ENCODE measurements at regions not wholly inside any gene's neighbourhood (a gene's known extent, or its start where the extent isn't known, plus 50 kb on each side); places are given as distances from the start of the nearest gene placed in this dataset.

DNA sequence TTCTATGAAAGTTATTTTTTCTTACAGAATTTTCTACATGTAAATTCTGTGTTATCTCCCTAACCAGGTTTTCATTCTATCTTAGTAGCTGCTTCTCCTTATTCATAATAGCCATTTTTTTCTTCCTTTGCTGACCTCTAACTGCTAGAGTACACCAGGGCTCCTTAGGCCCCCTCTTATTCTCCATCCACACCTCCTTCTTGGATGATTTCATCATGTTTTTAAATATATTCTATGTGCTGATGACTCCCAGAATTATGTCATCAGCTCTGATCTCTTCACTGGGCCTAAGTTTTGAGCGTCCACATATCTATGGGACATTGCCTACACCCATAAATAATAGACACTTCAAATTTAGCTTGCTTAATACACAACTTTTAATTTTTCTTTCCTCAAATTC is 721.5 kb downstream of the SLC16A7 start:
- Histone ChIP-seq H3K36me3 (no peaks in the 10 kb centered on the region), H3K27ac (no peak overlapping the region), H3K4me3 (no peak overlapping the region), H3K4me1 (no peaks in the 10 kb centered on the region), H3K9me3 (no peaks in the 10 kb centered on the region), H3K27me3 (no peaks in the 10 kb centered on the region)
- 80 to 81% methylated on average over 1 of the region's 1 CpG for WGBS, 2 donors
- DNase-seq: no peak
- intact Hi-C loops (cut with DNase I): no loop called here
- TF ChIP-seq CTCF (IDR thresholded peaks at IDR 0.05) (no peak), POLR2A (IDR thresholded peaks at IDR 0.05) (no peak)

DNA sequence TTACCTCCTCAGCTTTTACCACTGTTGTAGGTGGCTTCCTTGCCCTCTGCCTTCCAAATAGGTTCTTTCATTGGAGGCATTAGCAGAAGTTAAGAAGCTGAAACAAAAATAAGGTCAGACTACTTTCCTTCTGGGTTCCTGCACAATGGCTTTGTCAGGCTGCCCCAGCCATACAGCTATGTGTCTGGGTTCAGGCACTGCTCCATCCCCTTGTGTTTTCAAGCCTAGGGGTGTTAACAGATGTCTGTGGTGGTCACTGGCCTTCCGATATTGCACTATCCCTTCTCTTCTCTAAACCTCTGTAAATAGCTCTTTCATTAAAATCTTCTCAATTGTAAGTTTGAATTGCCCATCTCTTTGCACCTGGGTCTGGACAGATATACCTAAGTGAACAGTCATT is 728.9 kb downstream of the SLC16A7 start:
- no peaks in the 10 kb centered on the region for H3K9me3 ChIP-seq
- no peaks in the 10 kb centered on the region for H3K4me1 ChIP-seq
- intact Hi-C loops (cut with DNase I): no loop called here
- no peaks in the 10 kb centered on the region for H3K36me3 ChIP-seq
- no peak overlapping the region for H3K27ac ChIP-seq
- H3K4me3 ChIP-seq: no peak overlapping the region
- TF ChIP-seq POLR2A (IDR thresholded peaks at IDR 0.05) (no peak), CTCF (IDR thresholded peaks at IDR 0.05) (no peak)
- 93 to 100% methylated on average over 1 of the region's 1 CpG for WGBS, 2 donors
- no peak for DNase-seq
- H3K27me3 ChIP-seq: no peaks in the 10 kb centered on the region

GRCh38 chr12:60333461-60333860 is 737.6 kb downstream of the SLC16A7 start:
- no peaks in the 10 kb centered on the region for H3K27me3 ChIP-seq
- intact Hi-C loops (cut with DNase I): no loop called here
- H3K4me1 ChIP-seq: peaks cover 0 to 4% (median 0%) of the 10 kb centered on the region in 3 donors
- no peaks in the 10 kb centered on the region for H3K9me3 ChIP-seq
- H3K4me3 ChIP-seq: no peak overlapping the region
- DNase-seq: no peak
- no peaks in the 10 kb centered on the region for H3K36me3 ChIP-seq
- 54 to 78% methylated on average over 6 of the region's 6 CpGs for WGBS, 2 donors
- H3K27ac ChIP-seq: no peak overlapping the region
- TF ChIP-seq CTCF (IDR thresholded peaks at IDR 0.05) (no peak), POLR2A (IDR thresholded peaks at IDR 0.05) (no peak)

- Histone ChIP-seq H3K36me3 (no peaks in the 10 kb centered on the region), H3K27ac (no peak overlapping the region), H3K27me3 (no peaks in the 10 kb centered on the region), H3K4me1 (peaks cover 0 to 4% (median 0%) of the 10 kb centered on the region in 3 donors), H3K4me3 (no peak overlapping the region), H3K9me3 (no peaks in the 10 kb centered on the region)
- DNase-seq: no peak
- TF ChIP-seq POLR2A (IDR thresholded peaks at IDR 0.05) (no peak), CTCF (IDR thresholded peaks at IDR 0.05) (no peak)
- intact Hi-C loops (cut with DNase I): no loop called here
These were observed 739.9 kb downstream of the SLC16A7 start for GRCh38 chr12:60335745-60336144.

DNA sequence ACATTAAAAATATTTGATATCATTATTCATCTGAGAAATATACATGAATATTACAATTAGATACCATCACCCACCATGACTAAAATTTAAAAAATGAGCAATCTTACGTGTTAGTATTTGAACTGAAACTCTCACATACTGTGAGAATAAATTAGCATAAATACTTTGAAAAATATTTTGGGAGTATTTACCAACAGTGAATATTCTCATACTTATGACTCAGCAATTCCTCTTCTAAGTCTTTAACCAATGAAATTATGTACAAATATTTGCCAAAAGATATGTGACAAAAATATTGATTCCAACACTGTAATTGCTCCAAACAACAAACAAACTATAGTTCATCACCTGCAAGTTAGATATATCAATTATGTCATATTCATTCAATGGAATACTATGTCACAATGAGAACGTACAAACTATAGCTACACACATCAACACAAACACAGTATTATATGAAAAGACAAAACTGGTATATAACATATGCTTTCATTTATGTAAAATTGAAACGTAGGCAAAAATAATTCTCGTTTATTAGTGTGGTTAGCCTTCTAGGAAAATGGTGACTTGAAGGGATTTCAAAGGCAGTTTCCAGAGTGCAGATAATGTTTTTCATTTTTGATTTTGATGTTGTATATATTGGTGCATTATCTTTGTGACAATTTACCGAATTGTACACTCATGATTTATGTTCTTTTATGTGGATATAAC is 742.2 kb downstream of the SLC16A7 start:
- intact Hi-C loops (cut with DNase I): no loop called here

More for the DNA sequence above, 742.2 kb downstream of the SLC16A7 start:
- no peaks in the 10 kb centered on the region for H3K36me3 ChIP-seq
- TF ChIP-seq POLR2A (IDR thresholded peaks at IDR 0.05): no peak
- no peak for TF ChIP-seq CTCF (IDR thresholded peaks at IDR 0.05)
- 77 to 88% methylated on average over 5 of the region's 5 CpGs for WGBS, 2 donors
- H3K27ac ChIP-seq: no peak overlapping the region
- H3K9me3 ChIP-seq: no peaks in the 10 kb centered on the region
- H3K27me3 ChIP-seq: no peaks in the 10 kb centered on the region
- peaks cover 0 to 4% (median 0%) of the 10 kb centered on the region in 3 donors for H3K4me1 ChIP-seq
- no peak overlapping the region for H3K4me3 ChIP-seq
- DNase-seq: no peak
